ENCODE measurements at regions not wholly inside any gene's neighbourhood (a gene's known extent, or its start where the extent isn't known, plus 50 kb on each side); places are given as distances from the start of the nearest gene placed in this dataset.

DNA sequence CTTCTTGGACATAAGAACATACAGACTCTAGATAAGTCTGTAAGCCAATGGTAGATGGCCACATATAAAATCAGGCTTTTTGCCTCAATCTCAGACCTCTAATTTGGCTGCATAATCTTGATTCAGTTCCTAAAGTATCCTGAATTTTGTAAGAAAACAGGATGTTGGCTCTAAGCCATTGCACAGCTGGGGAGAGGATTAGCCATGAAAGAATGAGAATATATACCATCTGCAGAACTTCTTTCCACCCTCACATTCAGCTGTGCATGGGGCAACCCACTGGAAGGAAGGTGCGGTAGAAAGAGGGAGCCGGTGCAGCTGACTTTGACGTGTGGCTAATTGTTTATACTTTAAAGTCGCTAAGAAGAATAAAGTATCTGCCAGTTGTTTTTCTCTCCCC is 1061.6 kb upstream of the FAM98A start:
- no peak for DNase-seq (ENCODE audit: extremely low read depth, low read depth, low spot score)

DNA sequence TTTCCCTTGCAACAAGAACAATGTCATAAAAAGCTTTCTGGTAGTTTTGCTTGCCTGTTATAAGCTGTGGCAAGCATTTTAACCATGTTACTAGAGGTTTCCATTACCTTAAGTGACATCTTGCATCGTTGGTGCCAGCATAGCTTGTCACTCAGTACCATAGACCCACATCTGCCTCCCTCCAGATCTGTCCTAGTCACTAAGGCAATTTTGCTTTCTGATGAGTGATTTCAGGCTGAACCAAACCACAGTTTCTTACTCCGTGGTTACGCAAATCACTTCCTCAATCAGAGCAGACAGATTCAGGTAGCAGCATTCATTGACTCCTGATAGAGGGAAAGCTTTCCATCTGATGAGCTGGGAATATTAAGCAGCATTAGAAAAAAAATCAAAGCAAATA is 1057.5 kb upstream of the FAM98A start:
- no peak for DNase-seq (ENCODE audit: extremely low read depth, low read depth, low spot score)

DNA sequence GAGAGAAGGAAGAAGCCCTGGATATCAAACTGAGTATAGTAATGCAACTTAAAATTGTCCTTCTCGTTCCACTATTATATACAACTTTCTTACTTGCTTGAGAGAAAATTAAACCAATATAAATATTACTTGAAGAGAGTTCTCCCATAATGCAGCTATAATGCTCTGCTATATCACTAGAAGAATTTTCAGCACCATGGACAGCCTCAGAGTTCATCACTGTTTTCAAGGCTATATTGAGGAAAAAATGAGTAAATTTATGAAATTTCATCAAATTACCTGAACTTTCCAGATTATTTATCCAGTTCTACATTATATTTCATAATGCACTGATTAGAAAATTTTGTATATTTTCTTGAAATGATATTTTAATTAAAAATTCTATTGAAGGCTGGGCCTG is 1053.5 kb upstream of the FAM98A start:
- no peak for DNase-seq (ENCODE audit: extremely low read depth, low read depth, low spot score)

DNA sequence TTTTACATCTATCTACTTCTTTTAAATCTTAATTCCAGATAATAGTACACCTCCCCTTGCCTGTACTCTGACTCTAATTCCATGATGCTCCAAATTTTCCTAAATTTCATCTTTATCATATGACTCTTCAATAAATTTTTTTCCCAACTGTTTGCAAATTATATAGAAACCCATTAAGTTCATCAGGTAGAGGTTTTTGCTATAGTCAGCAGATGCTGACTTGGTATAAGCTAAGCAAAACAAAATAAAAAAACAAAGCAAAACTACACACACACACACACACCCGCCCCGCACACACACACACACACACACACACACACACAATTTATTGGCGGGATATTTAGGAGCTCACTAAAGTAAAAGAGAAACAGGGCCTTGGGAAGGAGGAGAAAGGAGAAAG is 1047.8 kb upstream of the FAM98A start:
- DNase-seq (ENCODE audit: extremely low read depth, low read depth, low spot score) = no peak

DNA sequence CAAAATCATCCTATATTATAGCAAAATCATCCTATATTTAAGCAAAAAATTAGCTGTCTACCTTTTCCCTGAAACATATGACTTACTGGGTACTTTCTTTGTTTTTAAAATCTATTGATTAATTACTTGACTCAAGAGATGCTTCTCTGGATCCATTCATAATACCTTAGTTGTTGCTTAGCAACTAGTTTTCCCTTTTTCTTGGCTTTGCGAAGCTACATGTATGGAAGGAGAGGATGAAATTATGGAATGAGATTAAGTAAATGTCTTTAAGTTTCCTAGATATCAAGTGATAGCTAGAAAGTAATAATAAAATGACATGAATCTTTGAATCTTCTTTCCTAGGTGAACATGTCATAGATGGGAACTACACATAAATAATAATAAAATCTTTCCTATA is 1033.2 kb upstream of the FAM98A start:
- DNase-seq (ENCODE audit: extremely low read depth, low read depth, low spot score) = no peak

DNA sequence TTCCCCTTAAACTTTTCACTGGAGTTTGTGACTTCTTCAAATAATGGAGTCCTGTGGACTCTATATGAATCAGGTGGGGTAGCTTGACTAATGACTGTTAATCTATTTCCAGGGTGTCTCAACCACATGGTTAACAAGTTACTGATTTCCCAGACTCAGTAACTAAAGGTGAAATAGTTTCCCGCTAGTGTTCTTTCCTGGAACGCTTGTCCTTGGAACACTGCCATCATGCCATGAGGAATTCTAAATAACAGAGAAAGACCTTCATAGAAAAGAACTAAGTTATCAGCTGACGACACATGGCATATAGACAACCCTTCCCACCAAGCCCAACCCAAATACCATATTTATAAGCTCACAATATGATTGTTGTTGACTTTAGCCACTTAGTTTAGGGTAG is 1027.9 kb upstream of the FAM98A start:
- DNase-seq (ENCODE audit: extremely low read depth, low read depth, low spot score) = no peak

DNA sequence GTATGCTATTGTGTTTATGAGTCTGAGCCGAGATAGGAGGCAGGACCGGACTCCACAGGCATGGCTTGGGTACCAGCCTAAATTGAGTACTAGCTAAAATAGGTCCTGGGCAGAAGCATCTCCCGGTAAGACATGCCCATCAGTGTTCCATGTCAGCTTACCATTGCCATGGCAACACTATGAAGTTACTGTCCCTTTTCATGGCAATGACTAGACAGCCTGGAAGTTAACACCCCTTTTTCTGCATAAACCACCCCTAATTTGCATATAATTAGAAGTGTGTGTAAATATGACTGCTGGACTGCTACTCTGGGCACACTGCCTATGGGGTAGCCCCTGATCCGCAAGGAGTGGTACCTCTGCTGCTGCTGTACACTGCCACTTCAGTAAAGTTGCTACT is 1005.1 kb upstream of the FAM98A start:
- DNase-seq (ENCODE audit: extremely low read depth, low read depth, low spot score) = no peak

DNA sequence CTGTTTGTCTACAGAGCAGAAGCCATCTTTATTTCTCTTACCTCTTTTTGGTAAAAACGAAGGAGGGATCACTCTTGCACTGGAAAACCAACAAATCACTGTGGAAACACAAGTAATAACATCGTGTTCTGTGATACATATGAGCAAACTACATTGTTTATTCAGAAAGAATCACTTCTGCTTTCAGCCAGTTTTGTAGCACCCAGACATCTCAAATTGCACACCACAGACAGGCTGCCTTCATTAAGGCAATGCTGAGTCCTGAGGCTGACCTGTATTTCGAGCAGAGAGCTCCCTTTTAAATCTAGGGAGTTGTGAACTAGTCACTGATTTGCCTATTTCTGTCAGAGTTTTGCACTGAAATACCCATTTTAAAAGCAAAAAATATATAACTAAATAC is 1003.2 kb upstream of the FAM98A start:
- DNase-seq (ENCODE audit: extremely low read depth, low read depth, low spot score) = no peak

DNA sequence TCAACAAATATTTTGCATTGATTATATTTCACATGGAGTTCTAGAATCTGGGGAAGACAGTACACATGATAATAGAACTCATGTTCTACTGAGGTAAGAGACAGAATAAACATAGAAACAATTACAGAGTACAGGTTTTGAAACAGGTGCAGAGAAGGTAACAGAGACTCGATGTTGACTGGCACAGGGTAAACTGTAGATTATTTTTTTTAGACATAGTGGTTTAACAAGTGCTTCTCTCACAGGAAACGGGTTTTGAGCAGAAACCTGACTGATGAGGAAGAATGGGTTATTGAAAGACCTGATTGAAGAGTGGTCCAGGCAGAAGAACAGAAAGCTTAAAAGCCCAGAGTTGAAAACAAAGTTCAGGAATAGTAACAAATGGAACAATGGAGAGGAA is 1002.5 kb upstream of the FAM98A start:
- DNase-seq (ENCODE audit: extremely low read depth, low read depth, low spot score) = no peak

DNA sequence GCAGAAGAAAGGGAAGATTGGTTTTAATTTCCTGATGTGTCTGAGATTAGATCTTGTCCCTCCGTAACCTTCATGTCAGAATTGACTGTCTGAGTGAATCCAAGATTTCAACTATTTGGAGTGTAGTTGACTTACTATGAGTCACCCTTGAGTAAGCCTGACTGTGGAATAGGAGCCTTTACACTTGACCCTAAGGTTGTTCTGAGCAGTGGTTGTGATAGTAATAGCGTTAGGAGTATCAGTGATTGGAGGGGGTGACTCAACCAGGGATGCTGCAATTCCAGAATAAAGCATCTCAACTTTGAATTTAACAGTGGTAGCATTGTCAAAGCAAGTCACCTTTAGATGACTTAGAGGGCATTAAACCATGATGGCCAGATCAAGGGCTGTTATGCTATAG is 979.5 kb upstream of the FAM98A start:
- no peak for DNase-seq (ENCODE audit: extremely low read depth, low read depth, low spot score)

DNA sequence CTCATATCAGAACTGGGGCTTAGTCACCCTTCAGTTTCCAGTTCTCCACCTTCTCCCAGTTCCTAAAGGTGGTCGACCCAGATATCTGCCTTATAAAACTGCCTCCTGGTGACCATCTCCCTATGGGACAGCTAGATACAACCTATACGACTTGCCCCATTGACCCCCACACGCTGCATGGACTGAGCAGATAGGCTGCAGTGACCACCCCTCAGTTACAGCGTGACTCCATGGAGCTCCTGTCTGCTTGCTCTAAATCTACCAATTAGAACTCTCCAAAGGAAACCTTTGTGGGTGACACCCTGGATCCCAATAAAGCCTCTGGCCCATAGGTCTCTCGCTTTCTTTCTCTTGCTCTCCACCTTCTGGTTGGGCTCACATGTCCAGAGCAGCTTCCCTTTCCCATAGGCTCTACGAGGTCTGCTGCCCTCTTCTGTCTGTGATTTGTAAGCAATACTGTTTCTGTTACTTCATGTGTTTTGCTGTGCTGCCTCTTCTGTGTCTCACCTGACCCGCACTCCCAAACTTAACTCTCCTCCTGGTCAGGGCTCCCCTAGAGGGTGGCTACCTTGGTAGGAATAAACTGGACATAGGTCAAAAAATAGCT is 971.3 kb upstream of the FAM98A start:
- no peak for DNase-seq (ENCODE audit: extremely low read depth, low read depth, low spot score)

DNA sequence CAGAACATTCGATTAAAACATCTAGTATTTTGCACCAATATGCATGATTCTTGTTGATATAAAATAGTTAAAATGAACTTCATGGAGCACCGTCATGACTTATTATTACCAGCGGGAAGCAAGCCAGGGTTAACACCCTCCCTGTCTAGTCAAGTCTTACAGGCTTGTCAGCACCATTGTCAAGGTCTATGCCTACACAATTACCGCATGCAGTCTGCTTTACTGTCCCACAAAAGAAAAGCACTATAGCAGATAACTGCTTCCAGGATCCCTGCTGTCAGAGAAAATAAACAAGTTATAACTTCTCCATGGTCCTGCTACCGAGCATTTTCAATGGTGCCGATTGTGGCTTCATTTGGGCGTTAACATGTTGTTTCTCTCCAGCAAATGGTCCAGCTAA is 968.0 kb upstream of the FAM98A start:
- DNase-seq (ENCODE audit: extremely low read depth, low read depth, low spot score) = no peak

DNA sequence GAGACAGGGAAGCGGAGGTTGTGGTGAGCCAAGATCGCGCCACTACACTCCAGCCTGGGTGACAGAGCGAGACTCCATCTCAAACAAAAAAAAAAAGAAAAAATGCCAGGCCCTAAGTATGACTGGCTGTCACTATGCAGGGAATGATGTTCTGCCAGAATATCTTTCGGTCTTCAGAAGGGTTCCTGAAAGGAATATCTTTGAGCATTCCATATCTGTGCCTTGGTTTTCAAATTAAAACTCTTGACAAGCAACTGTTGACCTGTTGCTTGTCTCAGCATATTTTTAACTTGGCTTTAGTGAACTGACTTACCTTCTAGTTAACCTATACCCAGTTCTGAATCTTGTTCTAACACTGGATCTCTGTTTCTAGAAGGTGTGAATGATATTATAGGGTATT is 953.2 kb upstream of the FAM98A start:
- DNase-seq (ENCODE audit: extremely low read depth, low read depth, low spot score) = no peak

DNA sequence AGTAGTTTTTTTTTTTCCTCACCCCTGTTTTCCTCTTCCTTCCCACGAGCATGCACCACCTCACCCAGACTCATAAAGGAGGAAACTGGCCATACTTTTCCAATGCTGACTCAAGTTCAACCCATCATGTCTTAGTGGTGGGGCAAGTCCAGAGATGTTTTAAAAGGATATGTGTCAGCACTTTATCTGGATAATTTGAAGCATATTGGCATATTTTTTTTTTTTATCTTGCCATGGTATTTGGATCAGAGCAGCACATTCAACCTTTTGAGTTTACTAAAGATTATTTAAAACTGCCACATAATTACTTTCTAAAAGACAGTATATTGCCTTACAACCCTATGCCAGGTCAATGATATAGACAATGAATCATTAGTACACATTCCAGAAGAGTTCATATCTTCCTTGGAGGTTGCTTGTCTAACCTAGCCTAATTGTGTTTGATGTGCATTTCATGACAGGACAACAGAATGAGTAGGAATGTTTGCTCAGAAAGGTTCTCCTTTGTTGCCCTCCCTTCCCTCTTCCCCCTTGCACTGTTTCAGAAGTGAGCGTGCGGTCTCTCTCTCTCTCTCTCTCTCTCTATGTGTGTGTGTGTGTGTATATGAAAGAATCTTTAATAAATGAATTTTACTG is 950.7 kb upstream of the FAM98A start:
- DNase-seq (ENCODE audit: extremely low read depth, low read depth, low spot score) = no peak

DNA sequence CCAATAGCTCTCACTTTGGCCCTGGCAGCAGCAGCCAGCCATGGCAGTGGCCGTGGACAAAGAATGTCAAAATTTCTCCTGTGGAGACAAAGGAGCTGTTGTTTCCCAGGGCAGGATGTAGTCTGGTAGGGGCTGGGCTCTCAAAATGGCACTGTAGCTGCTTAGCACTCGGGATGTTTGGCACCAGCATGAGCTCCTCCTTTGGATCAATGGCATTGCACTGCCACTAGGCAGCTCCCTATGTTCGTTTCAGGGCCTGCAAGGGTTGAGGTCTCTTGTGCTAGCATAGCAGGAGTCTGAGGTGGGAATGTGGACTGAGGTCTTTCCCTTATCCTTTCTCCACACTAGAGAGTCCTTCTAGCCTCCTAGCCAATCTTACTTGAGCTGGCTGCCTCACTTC is 948.8 kb upstream of the FAM98A start:
- no peak for DNase-seq (ENCODE audit: extremely low read depth, low read depth, low spot score)

DNA sequence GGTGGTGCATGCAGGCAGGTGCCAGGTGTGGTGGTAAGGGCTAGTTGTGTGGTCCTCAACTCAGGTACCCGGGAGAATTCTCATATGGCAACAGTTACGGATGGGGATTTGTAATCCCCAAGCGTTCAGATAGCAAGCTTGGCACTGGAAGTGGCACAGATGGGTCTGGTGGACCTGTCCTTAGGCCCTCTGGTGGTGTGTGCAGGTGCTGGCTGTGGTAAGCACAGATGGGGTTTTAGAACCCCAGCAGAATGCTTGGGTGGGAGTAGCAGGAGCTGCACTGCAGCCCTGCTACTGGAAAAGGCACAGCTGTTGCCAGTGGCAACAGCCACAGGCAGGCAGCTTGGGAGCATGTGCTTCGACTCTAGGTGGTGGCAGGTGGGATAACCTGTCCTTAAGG is 948.2 kb upstream of the FAM98A start:
- DNase-seq (ENCODE audit: extremely low read depth, low read depth, low spot score) = no peak

DNA sequence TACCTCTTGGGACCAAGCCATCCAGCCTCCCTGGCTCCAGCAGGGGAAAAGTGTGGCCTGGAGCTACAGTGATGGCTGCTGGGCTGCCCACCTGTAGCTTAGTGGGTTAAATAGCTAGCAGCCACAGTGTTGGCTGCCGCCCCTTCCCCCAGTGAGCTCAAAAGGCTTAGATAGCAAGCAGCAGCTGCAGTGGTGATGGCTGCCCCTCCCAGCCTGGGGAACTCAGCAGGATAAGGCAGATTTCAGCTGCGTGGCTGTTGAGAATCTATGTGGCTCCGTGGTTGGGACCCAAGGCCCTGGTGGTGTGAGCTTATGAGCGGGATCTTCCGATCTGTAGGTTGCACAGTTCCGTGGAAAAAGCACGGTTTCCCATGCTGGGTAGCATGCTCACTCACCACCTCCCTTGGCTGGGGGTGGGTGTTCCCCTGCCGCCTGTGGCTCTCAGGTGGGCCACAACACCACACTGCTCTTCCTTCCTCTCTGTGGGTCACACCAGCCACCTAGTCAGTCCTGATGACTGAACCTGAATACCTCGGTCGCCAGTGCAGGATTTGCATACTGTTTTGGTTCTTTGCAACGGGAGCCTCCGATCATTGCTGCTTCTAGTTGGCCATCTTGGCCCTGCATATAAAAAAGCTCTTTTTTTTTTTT is 946.5 kb upstream of the FAM98A start:
- no peak for DNase-seq (ENCODE audit: extremely low read depth, low read depth, low spot score)

DNA sequence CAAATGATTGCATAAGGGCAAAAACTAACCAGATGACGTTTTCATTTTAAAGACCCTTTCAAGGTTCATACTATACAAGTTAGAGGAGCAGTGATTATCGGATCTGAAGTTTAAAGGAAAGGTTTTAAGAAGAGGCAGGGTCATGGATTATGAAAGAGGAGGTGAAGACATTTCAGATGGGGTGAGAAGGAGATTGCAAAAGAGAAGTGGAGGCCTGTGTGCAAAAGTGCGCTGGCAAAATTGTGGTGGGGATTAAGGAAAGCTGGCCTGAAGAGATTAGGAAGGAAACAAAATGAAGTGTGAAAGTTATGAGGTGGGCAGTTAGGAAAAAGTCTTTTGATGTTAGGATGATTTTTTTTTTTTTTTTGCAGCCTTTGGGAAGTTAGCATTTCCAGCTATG is 935.7 kb upstream of the FAM98A start:
- DNase-seq (ENCODE audit: extremely low read depth, low read depth, low spot score) = no peak

DNA sequence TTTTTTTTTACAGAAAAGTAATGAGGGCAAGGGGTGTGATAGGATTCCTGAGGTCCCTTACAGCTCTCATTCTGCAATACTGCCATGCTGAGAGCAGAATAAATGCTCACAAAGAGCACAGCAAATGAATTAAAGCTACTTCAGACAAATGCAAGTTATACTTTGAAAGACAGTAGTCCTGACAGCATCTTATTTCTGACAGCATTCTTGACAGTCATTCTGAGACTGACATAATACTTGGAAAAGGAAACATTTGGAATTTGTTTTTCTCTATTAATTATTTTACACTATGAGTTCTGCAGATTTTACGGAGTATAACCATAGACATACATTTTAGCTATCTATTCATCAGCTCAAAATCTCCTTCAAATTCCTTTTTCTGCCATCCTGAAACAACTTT is 935.2 kb upstream of the FAM98A start:
- DNase-seq (ENCODE audit: extremely low read depth, low read depth, low spot score) = no peak

DNA sequence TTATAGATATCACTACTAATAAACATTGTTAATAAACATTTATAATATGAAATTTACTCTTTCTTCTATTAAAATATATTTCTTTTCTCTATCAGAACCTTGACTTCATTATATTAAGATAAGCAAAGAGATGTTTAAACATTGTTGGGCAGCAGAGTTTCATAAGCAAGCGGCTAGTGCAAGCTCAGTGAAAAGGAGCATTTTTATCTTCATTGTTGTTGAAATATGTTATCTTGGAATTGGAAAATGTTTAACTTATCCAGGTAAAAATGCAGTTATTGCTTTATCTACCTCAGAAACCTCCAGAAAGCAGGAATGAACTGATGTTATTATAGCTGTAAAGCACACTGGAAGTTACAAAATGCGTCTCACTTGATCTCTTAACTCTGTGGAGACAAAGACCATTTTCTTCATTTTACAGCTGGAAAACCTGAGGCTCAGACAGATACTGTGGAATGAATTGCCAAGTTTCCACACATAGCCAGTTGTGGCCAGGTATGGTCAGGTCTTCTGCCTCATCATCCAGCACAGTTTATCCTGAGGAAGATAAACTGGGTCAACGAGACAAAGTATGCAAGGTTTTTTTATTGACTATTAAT is 934.6 kb upstream of the FAM98A start:
- DNase-seq (ENCODE audit: extremely low read depth, low read depth, low spot score) = no peak

DNA sequence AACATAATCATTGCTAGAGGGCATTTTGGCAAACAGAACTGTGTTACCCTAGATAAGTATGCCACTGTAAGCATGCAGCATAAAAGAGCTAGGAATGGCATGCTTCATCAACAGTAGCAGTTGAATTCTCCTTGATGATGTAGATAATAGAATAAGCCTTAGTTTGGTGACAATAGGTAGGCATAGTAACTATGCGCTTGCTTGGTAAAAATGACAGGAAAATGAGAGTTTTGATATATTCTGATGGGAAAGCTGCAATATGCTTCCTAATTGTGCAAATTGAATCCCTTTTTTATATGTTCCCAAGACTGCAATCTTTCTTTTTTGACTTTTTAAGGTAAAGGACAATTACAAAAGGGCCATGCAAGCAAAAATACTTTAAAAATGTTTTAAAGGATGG is 930.9 kb upstream of the FAM98A start:
- DNase-seq (ENCODE audit: extremely low read depth, low read depth, low spot score) = no peak

DNA sequence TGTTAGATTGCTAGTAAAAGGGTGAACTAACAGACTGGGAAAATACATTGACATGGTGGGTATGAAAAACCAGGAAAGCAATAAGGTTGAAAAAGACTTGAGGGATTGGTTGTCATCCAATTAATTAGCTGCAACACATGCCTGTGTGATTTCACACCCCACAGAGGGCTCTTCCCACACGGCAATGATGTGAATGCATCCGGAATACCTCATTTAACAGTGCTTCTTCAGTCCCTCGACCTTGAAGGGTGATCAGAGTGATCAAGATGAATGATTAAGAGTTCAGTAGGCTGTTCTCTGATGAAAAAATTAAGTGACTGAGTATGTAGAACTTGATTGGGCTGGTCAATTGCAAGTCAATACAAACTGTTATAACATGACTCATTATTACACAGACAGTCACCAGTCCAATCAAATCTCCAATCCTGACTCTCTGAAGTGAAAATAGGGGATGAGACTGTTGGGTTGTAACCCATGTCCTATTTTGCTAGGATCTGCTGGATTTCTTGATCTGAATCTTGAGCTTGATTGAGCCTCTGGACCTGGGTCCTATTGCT is 924.9 kb upstream of the FAM98A start:
- DNase-seq (ENCODE audit: extremely low read depth, low read depth, low spot score) = no peak

All from glomerular endothelial cell (primary cell).